Esophagus squamous epithelium (tissue), 5 donors: ENCODE measurements at regions not wholly inside any gene's neighbourhood (a gene's known extent, or its start where the extent isn't known, plus 50 kb on each side); places are given as distances from the start of the nearest gene placed in this dataset.
"Not testable (repeated sequence)": the region's sequence is repeated elsewhere in the genome, so short reads cannot be mapped to it uniquely, and the experiment has no call there.

Experiments
- DNase-seq: peaks from one replicate; lab custom pipeline; 2025; lab: John Stamatoyannopoulos, UW
- H3K27ac ChIP-seq, 4 donors: fragments of 200-600 bp; sonication (generic); one replicate each; pipeline ENCODE4 v1.5.1; 2016 to 2019; ENCODE audit warnings: mild to moderate bottlenecking in 1 of 4
- H3K27me3 ChIP-seq, 4 donors: fragments of 200-600 bp; sonication (generic); 1 replicate in 3 of 4; 2 replicates in 1 of 4; pipeline versions ENCODE4 v1.5.1 to v1.6.0; 2017 to 2021; ENCODE audit warnings: antibody characterized with exemption in 1 of 4
- H3K36me3 ChIP-seq, 3 donors: fragments of 200-600 bp; sonication (generic); one replicate each; pipeline ENCODE4 v1.5.1; 2016 to 2019
- H3K4me1 ChIP-seq, 3 donors: fragments of 200-600 bp; sonication (generic); one replicate each; pipeline ENCODE4 v1.5.1; 2017 to 2019
- H3K4me3 ChIP-seq, 4 donors: fragments of 200-600 bp; sonication (generic); 1 replicate in 3 of 4; 2 replicates in 1 of 4; pipeline ENCODE4 v1.5.1; 2016 to 2019; ENCODE audit warnings: mild to moderate bottlenecking in 2 of 4, moderate library complexity in 1 of 4
- H3K9me3 ChIP-seq, 3 donors: fragments of 200-600 bp; sonication (generic); one replicate each; pipeline ENCODE4 v1.5.1; 2016 to 2019
- POLR2A ChIP-seq, 4 donors: fragments of 450-650 bp; IDR thresholded peaks; one replicate each; pipeline ENCODE4 v1.6.1; 2017; ENCODE audit warnings: antibody characterized with exemption in 4 of 4, mild to moderate bottlenecking in 4 of 4, moderate library complexity in 3 of 4
- WGBS, 2 donors: methylation state at CpG; one replicate each; pipeline ENCODE4 v1.1.5; 2018; 5-methylcytosine and 5-hydroxymethylcytosine counted together
- intact Hi-C: fragments of 100-400 bp; cut with DNase I; formaldehyde crosslinking; loops from one replicate; pipeline ENCODE4 v1.15.0; 2022
- TF ChIP-seq, protein P1 (sequence below), 6 experiments: fragments of 450-650 bp in 4 of 6; fragments of 200-600 bp in 2 of 6; sonication (generic) in 2 of 6; IDR thresholded peaks; one replicate each; pipeline ENCODE4 v1.5.1; 2016 to 2019; ENCODE audit warnings: antibody characterized with exemption in 6 of 6, mild to moderate bottlenecking in 4 of 6, moderate library complexity in 4 of 6
- donor health status: DM: yes; HTN: yes; CAD: no.

DNA sequence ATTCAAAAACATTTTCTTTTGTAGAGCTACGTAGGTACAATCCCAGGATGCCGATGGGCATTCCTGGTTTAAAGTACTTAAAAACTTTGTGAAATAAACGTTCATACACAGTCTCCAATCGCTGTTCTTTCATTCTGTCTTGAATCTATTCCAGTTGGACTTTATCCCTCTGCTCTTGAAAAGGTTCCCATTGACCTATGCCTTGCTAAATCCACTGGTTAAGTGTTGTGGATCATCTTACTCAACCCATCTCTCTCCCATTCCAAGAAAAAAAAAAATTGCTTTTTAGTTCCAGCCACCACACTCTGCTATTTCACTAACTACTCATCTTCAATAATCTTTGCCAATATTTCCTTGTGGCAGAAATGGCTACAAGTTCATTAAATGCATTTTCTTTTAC, 542.3 kb upstream of the GRIA3 start:
- H3K27me3 ChIP-seq, result no peaks in the 10 kb centered on the region
- no peaks in the 10 kb centered on the region for H3K4me1 ChIP-seq
- intact Hi-C loops, result no loop called here
- H3K4me3 ChIP-seq, result no peak overlapping the region
- no peaks in the 10 kb centered on the region for H3K36me3 ChIP-seq
- TF ChIP-seq POLR2A (IDR thresholded peaks at IDR 0.05), result no peak
- TF ChIP-seq, protein P1, sequence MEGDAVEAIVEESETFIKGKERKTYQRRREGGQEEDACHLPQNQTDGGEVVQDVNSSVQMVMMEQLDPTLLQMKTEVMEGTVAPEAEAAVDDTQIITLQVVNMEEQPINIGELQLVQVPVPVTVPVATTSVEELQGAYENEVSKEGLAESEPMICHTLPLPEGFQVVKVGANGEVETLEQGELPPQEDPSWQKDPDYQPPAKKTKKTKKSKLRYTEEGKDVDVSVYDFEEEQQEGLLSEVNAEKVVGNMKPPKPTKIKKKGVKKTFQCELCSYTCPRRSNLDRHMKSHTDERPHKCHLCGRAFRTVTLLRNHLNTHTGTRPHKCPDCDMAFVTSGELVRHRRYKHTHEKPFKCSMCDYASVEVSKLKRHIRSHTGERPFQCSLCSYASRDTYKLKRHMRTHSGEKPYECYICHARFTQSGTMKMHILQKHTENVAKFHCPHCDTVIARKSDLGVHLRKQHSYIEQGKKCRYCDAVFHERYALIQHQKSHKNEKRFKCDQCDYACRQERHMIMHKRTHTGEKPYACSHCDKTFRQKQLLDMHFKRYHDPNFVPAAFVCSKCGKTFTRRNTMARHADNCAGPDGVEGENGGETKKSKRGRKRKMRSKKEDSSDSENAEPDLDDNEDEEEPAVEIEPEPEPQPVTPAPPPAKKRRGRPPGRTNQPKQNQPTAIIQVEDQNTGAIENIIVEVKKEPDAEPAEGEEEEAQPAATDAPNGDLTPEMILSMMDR (IDR thresholded peaks at IDR 0.05), result no peak
- no peak for DNase-seq
- H3K9me3 ChIP-seq, result no peaks in the 10 kb centered on the region
- no peak overlapping the region for H3K27ac ChIP-seq
- 43 to 53% methylated on average over 4 of the region's 4 CpGs for WGBS, 2 donors

DNA sequence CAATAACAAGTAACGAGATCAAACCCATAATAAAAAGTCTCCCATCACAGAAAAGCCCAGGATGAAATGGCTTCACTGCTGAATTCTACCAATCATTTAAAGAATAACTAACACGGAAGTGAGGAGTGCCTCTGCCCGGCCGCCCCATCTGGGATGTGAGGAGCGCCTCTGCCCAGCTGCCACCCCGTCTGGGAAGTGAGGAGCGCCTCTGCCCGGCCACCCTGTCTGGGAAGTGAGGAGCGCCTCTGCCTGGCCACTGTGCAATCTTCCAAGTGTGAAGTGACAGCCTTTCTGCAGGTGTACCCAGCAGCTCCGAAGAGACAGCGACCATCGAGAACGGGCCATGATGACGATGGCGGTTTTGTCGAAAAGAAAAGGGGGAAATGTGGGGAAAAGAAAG, 528.8 kb upstream of the GRIA3 start:
- H3K27me3 ChIP-seq, H3K9me3 ChIP-seq, H3K36me3 ChIP-seq, H3K4me3 ChIP-seq, DNase-seq, intact Hi-C loops, H3K27ac ChIP-seq, H3K4me1 ChIP-seq: not testable (repeated sequence)
- WGBS, 2 donors, result 62 to 67% methylated on average over 1 to 6 of the region's 16 CpGs

DNA sequence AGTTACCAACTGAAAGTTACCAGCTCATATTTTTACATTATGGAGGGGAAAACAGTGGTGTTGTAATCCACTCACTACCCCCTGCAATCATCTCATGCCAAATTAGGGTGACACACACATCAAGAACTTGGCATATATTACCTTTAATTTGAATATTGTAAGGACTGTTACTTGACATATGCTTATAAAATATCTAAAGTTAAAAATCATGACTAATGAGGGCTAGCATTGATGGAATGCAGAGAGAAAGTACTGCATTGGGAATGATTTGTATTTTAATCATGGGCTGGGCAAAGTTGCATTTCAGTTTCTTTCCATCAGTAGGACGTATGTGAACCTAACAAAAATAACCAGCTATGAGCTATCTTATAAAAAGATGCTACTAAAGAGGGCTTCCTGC, 517.5 kb upstream of the GRIA3 start:
- intact Hi-C loops, result no loop called here
- DNase-seq, result no peak
- H3K9me3 ChIP-seq, result no peaks in the 10 kb centered on the region
- no peaks in the 10 kb centered on the region for H3K36me3 ChIP-seq
- WGBS, 2 donors, result 23 to 83% methylated on average over 1 of the region's 1 CpG
- H3K27ac ChIP-seq, result no peak overlapping the region
- no peaks in the 10 kb centered on the region for H3K4me1 ChIP-seq
- no peaks in the 10 kb centered on the region for H3K27me3 ChIP-seq
- no peak for TF ChIP-seq POLR2A (IDR thresholded peaks at IDR 0.05)
- TF ChIP-seq, protein P1 (IDR thresholded peaks at IDR 0.05), result no peak
- H3K4me3 ChIP-seq, result no peak overlapping the region

DNA sequence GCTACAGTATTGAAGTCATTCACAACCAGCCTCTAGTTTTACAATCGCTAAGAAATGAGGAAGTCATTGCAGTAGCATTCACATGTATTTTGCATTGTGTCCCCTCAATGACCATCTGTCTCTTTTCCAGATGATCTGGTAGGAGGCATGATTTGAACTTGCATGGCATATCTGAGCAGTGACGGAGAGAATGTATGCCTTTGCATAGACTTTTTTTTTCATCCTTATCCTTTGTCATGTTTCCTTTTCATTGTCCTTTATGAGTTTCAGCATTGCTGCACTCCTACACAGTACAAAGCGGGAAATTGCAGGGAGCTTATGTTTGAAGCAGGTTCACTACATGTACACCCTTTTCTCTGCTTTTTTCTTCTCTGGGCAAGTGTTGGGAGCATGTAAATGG, 516.4 kb upstream of the GRIA3 start:
- TF ChIP-seq POLR2A (IDR thresholded peaks at IDR 0.05), result no peak
- TF ChIP-seq, protein P1 (IDR thresholded peaks at IDR 0.05), result no peak
- H3K9me3 ChIP-seq, result no peaks in the 10 kb centered on the region
- no peak overlapping the region for H3K27ac ChIP-seq
- 68 to 75% methylated on average over 3 of the region's 3 CpGs for WGBS, 2 donors
- no peak overlapping the region for H3K4me3 ChIP-seq
- no peaks in the 10 kb centered on the region for H3K27me3 ChIP-seq
- H3K36me3 ChIP-seq, result no peaks in the 10 kb centered on the region
- DNase-seq, result no peak
- intact Hi-C loops, result no loop called here
- no peaks in the 10 kb centered on the region for H3K4me1 ChIP-seq

DNA sequence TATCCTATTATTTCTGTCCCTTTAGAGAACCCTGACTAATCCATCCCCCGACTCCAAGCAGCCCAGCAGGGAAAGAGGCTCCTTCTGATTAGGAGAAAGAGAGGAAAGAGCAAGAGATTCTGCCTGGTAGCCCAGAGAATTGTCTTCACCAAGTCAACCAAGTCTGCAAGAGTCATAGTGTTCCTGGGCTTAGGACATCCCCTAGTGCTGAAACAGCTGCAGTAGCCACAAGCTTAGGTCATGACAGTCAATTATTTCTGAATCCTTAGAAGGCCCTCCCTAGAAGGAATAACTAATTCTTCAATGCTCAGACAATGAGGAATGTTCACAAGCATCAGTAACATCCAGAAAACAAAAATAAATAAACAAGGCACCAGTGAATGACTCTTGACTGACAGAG, 480.3 kb upstream of the GRIA3 start:
- no peaks in the 10 kb centered on the region for H3K27me3 ChIP-seq
- 60% methylated on average over 1 of the region's 1 CpG; no CpG with 5 or more reads in 1 of the 2 donors for WGBS, 2 donors
- no peaks in the 10 kb centered on the region for H3K9me3 ChIP-seq
- H3K4me1 ChIP-seq, result no peaks in the 10 kb centered on the region
- H3K4me3 ChIP-seq, result no peak overlapping the region
- no peak for DNase-seq
- intact Hi-C loops, result no loop called here
- TF ChIP-seq POLR2A (IDR thresholded peaks at IDR 0.05), result no peak
- TF ChIP-seq, protein P1 (IDR thresholded peaks at IDR 0.05), result no peak
- no peaks in the 10 kb centered on the region for H3K36me3 ChIP-seq
- H3K27ac ChIP-seq, result no peak overlapping the region

DNA sequence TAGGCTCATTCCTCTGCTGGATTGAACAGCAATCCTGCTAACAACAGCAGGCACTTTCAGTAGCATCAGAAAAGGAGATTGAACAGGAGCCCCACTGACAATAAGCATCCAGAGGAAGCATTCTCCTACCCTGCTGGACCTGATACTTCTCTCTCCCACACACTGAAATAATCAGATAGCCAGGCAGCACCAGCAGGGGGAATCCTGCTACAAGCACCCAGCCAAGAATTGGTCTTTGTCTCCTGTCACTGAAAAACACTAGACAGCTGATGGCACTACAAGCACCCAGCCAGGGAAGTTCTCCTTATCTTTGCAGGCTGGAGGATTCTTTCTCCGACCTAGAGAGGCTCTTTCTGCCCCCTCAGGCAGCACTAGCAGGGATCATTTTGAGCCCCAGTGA, 444.3 kb upstream of the GRIA3 start:
- no peak for DNase-seq
- intact Hi-C loops, result no loop called here
- TF ChIP-seq, protein P1 (IDR thresholded peaks at IDR 0.05), result no peak
- TF ChIP-seq POLR2A (IDR thresholded peaks at IDR 0.05), result no peak

More for the DNA sequence above, 444.3 kb upstream of the GRIA3 start:
- WGBS, 2 donors, result 0 to 40% methylated on average over 1 of the region's 1 CpG
- no peaks in the 10 kb centered on the region for H3K9me3 ChIP-seq
- no peak overlapping the region for H3K4me3 ChIP-seq
- no peaks in the 10 kb centered on the region for H3K27me3 ChIP-seq
- H3K36me3 ChIP-seq, result no peaks in the 10 kb centered on the region
- no peaks in the 10 kb centered on the region for H3K4me1 ChIP-seq
- H3K27ac ChIP-seq, result no peak overlapping the region
